Sigmoid colon (tissue), 6 donors: ENCODE measurements at regions not wholly inside any gene's neighbourhood (a gene's known extent, or its start where the extent isn't known, plus 50 kb on each side); places are given as distances from the start of the nearest gene placed in this dataset.

ENCODE experiments used
- DNase-seq: peaks from one replicate; pipeline ENCODE4 v3.0.0-alpha.2; 2019
- H3K27ac ChIP-seq, 4 donors: fragments of 200-600 bp; sonication (generic); one replicate each; pipeline ENCODE4 v1.5.1; 2016 to 2019; ENCODE audit warnings: mild to moderate bottlenecking in 1 of 4
- H3K27me3 ChIP-seq, 3 donors: fragments of 200-600 bp; sonication (generic); one replicate each; pipeline ENCODE4 v1.5.1; 2019; ENCODE audit warnings: mild to moderate bottlenecking in 1 of 3
- H3K36me3 ChIP-seq, 4 donors: fragments of 200-600 bp; sonication (generic); one replicate each; pipeline ENCODE4 v1.5.1; 2016 to 2019
- H3K4me1 ChIP-seq, 4 donors: fragments of 200-600 bp; sonication (generic); one replicate each; pipeline ENCODE4 v1.5.1; 2017 to 2019
- H3K4me3 ChIP-seq, 4 donors: fragments of 200-600 bp; sonication (generic); one replicate each; pipeline ENCODE4 v1.5.1; 2017 to 2019; ENCODE audit warnings: mild to moderate bottlenecking in 2 of 4, moderate library complexity in 1 of 4
- H3K9me3 ChIP-seq, 4 donors: fragments of 200-600 bp in 3 of 4; sonication (generic) in 3 of 4; one replicate each; pipeline versions ENCODE4 v1.5.1 to v1.6.1; 2013 to 2019
- CTCF ChIP-seq, 4 experiments: fragments of 450-650 bp in 3 of 4; fragments of 200-600 bp in 1 of 4; IDR thresholded peaks; one replicate each; pipeline ENCODE4 v1.5.1; 2016 to 2019; ENCODE audit warnings: antibody characterized with exemption in 4 of 4, mild to moderate bottlenecking in 3 of 4, moderate library complexity in 2 of 4
- EP300 ChIP-seq, 4 donors: sonication (generic); formaldehyde crosslinking; IDR thresholded peaks; one replicate each; pipeline ENCODE4 v1.6.1; 2017; ENCODE audit warnings: antibody characterized with exemption in 4 of 4
- POLR2A ChIP-seq, 2 donors: fragments of 450-650 bp; IDR thresholded peaks; one replicate each; pipeline ENCODE4 v1.6.1; 2016; ENCODE audit warnings: antibody characterized with exemption in 2 of 2, mild to moderate bottlenecking in 2 of 2, moderate library complexity in 2 of 2
- POLR2AphosphoS5 ChIP-seq, 4 donors: sonication (generic); formaldehyde crosslinking; IDR thresholded peaks; one replicate each; pipeline ENCODE4 v1.6.1; 2017; ENCODE audit warnings: antibody characterized with exemption in 4 of 4
- WGBS, 2 donors: extraction: QIAGEN DNeasy Blood & Tissue Kit; methylation state at CpG; one replicate each; pipeline ENCODE4 v1.1.7; 2013; 5-methylcytosine and 5-hydroxymethylcytosine counted together
- intact Hi-C: fragments of 100-400 bp; cut with DNase I; formaldehyde crosslinking; loops from one replicate; pipeline ENCODE4 v1.15.1; 2023
- donor health status: healthy with polysubstance abuse.
- donor health status: healthy.

GRCh38 chr4:180925805-180926204 is 1317.4 kb upstream of the TENM3 start:
- Histone ChIP-seq H3K4me3 (no peak overlapping the region), H3K27ac (no peak overlapping the region), H3K4me1 (no peaks in the 10 kb centered on the region), H3K36me3 (no peaks in the 10 kb centered on the region), H3K9me3 (no peaks in the 10 kb centered on the region), H3K27me3 (no peaks in the 10 kb centered on the region)
- TF ChIP-seq POLR2AphosphoS5 (IDR thresholded peaks at IDR 0.05) (no peak), POLR2A (IDR thresholded peaks at IDR 0.05) (no peak), EP300 (IDR thresholded peaks at IDR 0.05) (no peak), CTCF (IDR thresholded peaks at IDR 0.05) (no peak)
- DNase-seq: no peak
- intact Hi-C loops: no loop called here
- 78 to 90% methylated on average over 3 of the region's 3 CpGs for WGBS, 2 donors

- intact Hi-C loops: no loop called here
Measured at GRCh38 chr4:180926277-180926676, 1316.9 kb upstream of the TENM3 start.

GRCh38 chr4:180932370-180933001 is 1310.7 kb upstream of the TENM3 start:
- Histone ChIP-seq H3K36me3 (no peaks in the 10 kb centered on the region), H3K27ac (no peak overlapping the region), H3K4me1 (no peaks in the 10 kb centered on the region), H3K27me3 (no peaks in the 10 kb centered on the region), H3K9me3 (no peaks in the 10 kb centered on the region), H3K4me3 (no peak overlapping the region)
- no peak for DNase-seq
- intact Hi-C loops: no loop called here
- TF ChIP-seq EP300 (IDR thresholded peaks at IDR 0.05) (no peak), POLR2A (IDR thresholded peaks at IDR 0.05) (no peak), CTCF (IDR thresholded peaks at IDR 0.05) (no peak), POLR2AphosphoS5 (IDR thresholded peaks at IDR 0.05) (no peak)
- 42 to 45% methylated on average over 4 of the region's 4 CpGs for WGBS, 2 donors

More at GRCh38 chr4:180926277-180926676, 1316.9 kb upstream of the TENM3 start:
- no peak for DNase-seq
- Histone ChIP-seq H3K9me3 (no peaks in the 10 kb centered on the region), H3K4me1 (no peaks in the 10 kb centered on the region), H3K27me3 (no peaks in the 10 kb centered on the region), H3K4me3 (no peak overlapping the region), H3K36me3 (no peaks in the 10 kb centered on the region), H3K27ac (no peak overlapping the region)
- 27 to 54% methylated on average over 1 of the region's 1 CpG for WGBS, 2 donors
- TF ChIP-seq CTCF (IDR thresholded peaks at IDR 0.05) (no peak), POLR2AphosphoS5 (IDR thresholded peaks at IDR 0.05) (no peak), POLR2A (IDR thresholded peaks at IDR 0.05) (no peak), EP300 (IDR thresholded peaks at IDR 0.05) (no peak)

GRCh38 chr4:180937083-180937482 is 1306.1 kb upstream of the TENM3 start:
- no peak for DNase-seq
- no peak for TF ChIP-seq POLR2A (IDR thresholded peaks at IDR 0.05)
- no peak for TF ChIP-seq CTCF (IDR thresholded peaks at IDR 0.05)
- TF ChIP-seq POLR2AphosphoS5 (IDR thresholded peaks at IDR 0.05): no peak
- no peak for TF ChIP-seq EP300 (IDR thresholded peaks at IDR 0.05)
- intact Hi-C loops: no loop called here
- no peak overlapping the region for H3K27ac ChIP-seq
- no peak overlapping the region for H3K4me3 ChIP-seq
- no peaks in the 10 kb centered on the region for H3K36me3 ChIP-seq
- no peaks in the 10 kb centered on the region for H3K9me3 ChIP-seq
- 29 to 49% methylated on average over 3 of the region's 3 CpGs for WGBS, 2 donors
- H3K27me3 ChIP-seq: no peaks in the 10 kb centered on the region
- no peaks in the 10 kb centered on the region for H3K4me1 ChIP-seq

- H3K4me1 ChIP-seq: no peaks in the 10 kb centered on the region
- H3K4me3 ChIP-seq: no peak overlapping the region
- no peaks in the 10 kb centered on the region for H3K36me3 ChIP-seq
- no peaks in the 10 kb centered on the region for H3K9me3 ChIP-seq
- WGBS, 2 donors: 67 to 80% methylated on average over 1 of the region's 1 CpG
- TF ChIP-seq POLR2A (IDR thresholded peaks at IDR 0.05): no peak
- TF ChIP-seq CTCF (IDR thresholded peaks at IDR 0.05): no peak
- TF ChIP-seq POLR2AphosphoS5 (IDR thresholded peaks at IDR 0.05): no peak
- TF ChIP-seq EP300 (IDR thresholded peaks at IDR 0.05): no peak
- DNase-seq: no peak
- no peak overlapping the region for H3K27ac ChIP-seq
- intact Hi-C loops: no loop called here
- H3K27me3 ChIP-seq: no peaks in the 10 kb centered on the region
Measured at GRCh38 chr4:180940680-180941079, 1302.5 kb upstream of the TENM3 start.
